SK-N-SH treated with all-trans-retinoic acid at 6 μM for 48 hours (cell line): ENCODE measurements at regions not wholly inside any gene's neighbourhood (a gene's known extent, or its start where the extent isn't known, plus 50 kb on each side); places are given as distances from the start of the nearest gene placed in this dataset.

Source experiments
- BACH2 ChIP-seq: fragments of 250-450 bp; sonication (Bioruptor Pico); IDR thresholded peaks from 2 replicates; pipeline ENCODE4 v1.9.0; 2021; ENCODE audit warnings: mild to moderate bottlenecking, borderline replicate concordance
- ESRRG ChIP-seq: fragments of 250-450 bp; sonication (Bioruptor Pico); IDR thresholded peaks from 2 replicates; pipeline ENCODE4 v1.6.1; 2021; ENCODE audit warnings: mild to moderate bottlenecking
- OSR1 ChIP-seq: fragments of 250-450 bp; sonication (Bioruptor Pico); IDR thresholded peaks from 2 replicates; pipeline ENCODE4 v1.8.0; 2022; ENCODE audit warnings: moderate library complexity, mild to moderate bottlenecking, inconsistent platforms
- TF ChIP-seq, protein P1 (sequence below): fragments of 250-450 bp; sonication (Bioruptor Pico); IDR thresholded peaks from 2 replicates; pipeline ENCODE4 v1.8.0; 2020; ENCODE audit warnings: mild to moderate bottlenecking, moderate library complexity, borderline replicate concordance
- TF ChIP-seq, protein P2 (sequence below): fragments of 250-450 bp; sonication (Bioruptor Pico); IDR thresholded peaks from 2 replicates; pipeline ENCODE4 v1.5.1; 2020; ENCODE audit warnings: low read depth, mild to moderate bottlenecking, moderate library complexity

DNA sequence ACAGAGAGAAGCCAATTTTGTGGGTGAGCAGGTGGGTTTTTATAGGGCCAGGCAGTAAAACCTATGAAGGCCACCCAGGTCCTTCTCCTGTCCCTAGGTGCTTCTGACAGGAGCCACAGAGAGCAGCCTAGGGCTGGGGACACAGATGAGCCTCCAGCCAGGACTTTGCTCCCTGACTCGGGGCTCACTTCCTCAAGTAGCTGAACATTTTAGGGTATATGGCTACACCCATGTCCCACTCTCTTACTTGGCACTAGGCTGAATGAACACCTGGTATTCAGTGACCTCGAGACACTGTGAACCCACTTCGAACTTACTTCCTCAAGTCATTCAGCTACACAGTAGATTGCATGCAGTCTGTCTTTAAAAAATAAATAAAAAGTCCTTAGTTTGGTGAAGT is 217.3 kb downstream of the MID1IP1 start:
- TF ChIP-seq ESRRG (no peak), OSR1 (CRISPR knock-in tag) (no peak), BACH2 (CRISPR knock-in tag) (no peak)
- TF ChIP-seq, protein P1, sequence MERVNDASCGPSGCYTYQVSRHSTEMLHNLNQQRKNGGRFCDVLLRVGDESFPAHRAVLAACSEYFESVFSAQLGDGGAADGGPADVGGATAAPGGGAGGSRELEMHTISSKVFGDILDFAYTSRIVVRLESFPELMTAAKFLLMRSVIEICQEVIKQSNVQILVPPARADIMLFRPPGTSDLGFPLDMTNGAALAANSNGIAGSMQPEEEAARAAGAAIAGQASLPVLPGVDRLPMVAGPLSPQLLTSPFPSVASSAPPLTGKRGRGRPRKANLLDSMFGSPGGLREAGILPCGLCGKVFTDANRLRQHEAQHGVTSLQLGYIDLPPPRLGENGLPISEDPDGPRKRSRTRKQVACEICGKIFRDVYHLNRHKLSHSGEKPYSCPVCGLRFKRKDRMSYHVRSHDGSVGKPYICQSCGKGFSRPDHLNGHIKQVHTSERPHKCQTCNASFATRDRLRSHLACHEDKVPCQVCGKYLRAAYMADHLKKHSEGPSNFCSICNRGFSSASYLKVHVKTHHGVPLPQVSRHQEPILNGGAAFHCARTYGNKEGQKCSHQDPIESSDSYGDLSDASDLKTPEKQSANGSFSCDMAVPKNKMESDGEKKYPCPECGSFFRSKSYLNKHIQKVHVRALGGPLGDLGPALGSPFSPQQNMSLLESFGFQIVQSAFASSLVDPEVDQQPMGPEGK (CRISPR knock-in tag) = no peak
- TF ChIP-seq, protein P2, sequence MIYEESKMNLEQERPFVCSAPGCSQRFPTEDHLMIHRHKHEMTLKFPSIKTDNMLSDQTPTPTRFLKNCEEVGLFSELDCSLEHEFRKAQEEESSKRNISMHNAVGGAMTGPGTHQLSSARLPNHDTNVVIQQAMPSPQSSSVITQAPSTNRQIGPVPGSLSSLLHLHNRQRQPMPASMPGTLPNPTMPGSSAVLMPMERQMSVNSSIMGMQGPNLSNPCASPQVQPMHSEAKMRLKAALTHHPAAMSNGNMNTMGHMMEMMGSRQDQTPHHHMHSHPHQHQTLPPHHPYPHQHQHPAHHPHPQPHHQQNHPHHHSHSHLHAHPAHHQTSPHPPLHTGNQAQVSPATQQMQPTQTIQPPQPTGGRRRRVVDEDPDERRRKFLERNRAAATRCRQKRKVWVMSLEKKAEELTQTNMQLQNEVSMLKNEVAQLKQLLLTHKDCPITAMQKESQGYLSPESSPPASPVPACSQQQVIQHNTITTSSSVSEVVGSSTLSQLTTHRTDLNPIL = no peak
